ENCODE measurements at regions not wholly inside any gene's neighbourhood (a gene's known extent, or its start where the extent isn't known, plus 50 kb on each side); places are given as distances from the start of the nearest gene placed in this dataset.
"Not testable (repeated sequence)": the region's sequence is repeated elsewhere in the genome, so short reads cannot be mapped to it uniquely, and the experiment has no call there.

GRCh38 chr22:16387543-16387942 lies 205.1 kb downstream of the CCT8L2 start:
- H3K4me1 Mint-ChIP-seq, H3K9me3 Mint-ChIP-seq, H3K36me3 Mint-ChIP-seq, H3K27me3 Mint-ChIP-seq, H3K27ac Mint-ChIP-seq: not testable (repeated sequence)
- H3K4me3 Mint-ChIP-seq = peak overlapping the region in 1 of 4 donors; percentile 45

- Mint-ChIP-seq H3K27ac (no peak overlapping the region), H3K4me1 (no peaks in the 10 kb centered on the region), H3K36me3 (no peaks in the 10 kb centered on the region), H3K9me3 (peaks cover 0 to 2% (median 0%) of the 10 kb centered on the region in 3 donors), H3K27me3 (peaks cover 9% of the 10 kb centered on the region), H3K4me3 (no peak overlapping the region)
Measured at GRCh38 chr22:16387088-16387487, 205.5 kb downstream of the CCT8L2 start.

GRCh38 chr22:16361328-16361727 lies 231.3 kb downstream of the CCT8L2 start:
- not testable (repeated sequence) for H3K4me1 Mint-ChIP-seq, H3K27me3 Mint-ChIP-seq, H3K36me3 Mint-ChIP-seq, H3K4me3 Mint-ChIP-seq, H3K27ac Mint-ChIP-seq, H3K9me3 Mint-ChIP-seq

GRCh38 chr22:16352637-16353036 lies 240.0 kb downstream of the CCT8L2 start:
- H3K36me3 Mint-ChIP-seq, H3K4me3 Mint-ChIP-seq, H3K27ac Mint-ChIP-seq, H3K4me1 Mint-ChIP-seq, H3K27me3 Mint-ChIP-seq, H3K9me3 Mint-ChIP-seq: not testable (repeated sequence)

- not testable (repeated sequence) for H3K36me3 Mint-ChIP-seq, H3K4me1 Mint-ChIP-seq, H3K27me3 Mint-ChIP-seq, H3K4me3 Mint-ChIP-seq, H3K9me3 Mint-ChIP-seq, H3K27ac Mint-ChIP-seq
Measured at GRCh38 chr22:16347083-16347482, 245.5 kb downstream of the CCT8L2 start.

- not testable (repeated sequence) for H3K4me3 Mint-ChIP-seq, H3K27ac Mint-ChIP-seq, H3K27me3 Mint-ChIP-seq, H3K9me3 Mint-ChIP-seq, H3K4me1 Mint-ChIP-seq, H3K36me3 Mint-ChIP-seq
Measured at GRCh38 chr22:16315565-16315964, 277.0 kb downstream of the CCT8L2 start.

All from IgD-negative memory B cell (primary cell).